H9 (cell line): ENCODE measurements at regions not wholly inside any gene's neighbourhood (a gene's known extent, or its start where the extent isn't known, plus 50 kb on each side); places are given as distances from the start of the nearest gene placed in this dataset.

ENCODE experiments used
- DNase-seq: peaks from one replicate; pipeline ENCODE4 v3.0.0-alpha.2; 2017
- H2AFZ ChIP-seq: one replicate; pipeline ENCODE4 v1.6.1; 2013; ENCODE audit warnings: mild to moderate bottlenecking, low read length, control low read depth, moderate library complexity
- H2AK5ac ChIP-seq: 2 replicates; pipeline ENCODE4 v1.6.1; 2013; ENCODE audit warnings: low read length, control low read depth, mixed read lengths; ENCODE audit not compliant: insufficient read length
- H2BK120ac ChIP-seq: one replicate; pipeline ENCODE4 v1.6.1; 2013; ENCODE audit warnings: low read depth, mild to moderate bottlenecking, low read length, control low read depth, inconsistent platforms; ENCODE audit not compliant: poor library complexity, severe bottlenecking
- H2BK12ac ChIP-seq: 2 replicates; pipeline ENCODE4 v1.6.1; 2013; ENCODE audit warnings: low read length, control low read depth, mixed read lengths, low read depth; ENCODE audit not compliant: insufficient read length
- H2BK15ac ChIP-seq: 2 replicates; pipeline ENCODE4 v1.6.1; 2013; ENCODE audit warnings: low read depth, low read length, control low read depth
- H2BK20ac ChIP-seq: one replicate; pipeline ENCODE4 v1.6.1; 2013; ENCODE audit warnings: low read depth, mild to moderate bottlenecking, low read length, control low read depth, inconsistent platforms; ENCODE audit not compliant: poor library complexity, severe bottlenecking
- H2BK5ac ChIP-seq: 2 replicates; pipeline ENCODE4 v1.6.1; 2013; ENCODE audit warnings: low read length, control low read depth, mixed read lengths; ENCODE audit not compliant: insufficient read length
- H3K14ac ChIP-seq: 2 replicates; pipeline ENCODE4 v1.6.1; 2013; ENCODE audit warnings: low read length, control low read depth; ENCODE audit not compliant: insufficient read depth
- H3K18ac ChIP-seq: 2 replicates; pipeline ENCODE4 v1.6.1; 2013; ENCODE audit warnings: low read depth, mild to moderate bottlenecking, mixed read lengths, low read length, control low read depth; ENCODE audit not compliant: insufficient read length
- H3K23ac ChIP-seq: 2 replicates; pipeline ENCODE4 v1.6.1; 2013; ENCODE audit warnings: low read length, control low read depth, mixed read lengths, low read depth; ENCODE audit not compliant: insufficient read length
- H3K23me2 ChIP-seq: 2 replicates; pipeline ENCODE4 v1.6.1; 2013; ENCODE audit warnings: low read depth, mild to moderate bottlenecking, mixed read lengths, low read length, control low read depth; ENCODE audit not compliant: insufficient read length, poor library complexity, severe bottlenecking
- H3K27ac ChIP-seq: 2 replicates; pipeline ENCODE4 v1.5.1; 2013; ENCODE audit warnings: low read length, control low read depth, mixed read lengths, low read depth; ENCODE audit not compliant: insufficient read length
- H3K27me3 ChIP-seq: 2 replicates; pipeline ENCODE4 v1.6.1; 2013; ENCODE audit warnings: low read length, control low read depth, inconsistent platforms; ENCODE audit not compliant: insufficient read depth
- H3K4ac ChIP-seq: 2 replicates; pipeline ENCODE4 v1.6.1; 2013; ENCODE audit warnings: low read depth, mild to moderate bottlenecking, control low read depth, inconsistent platforms, low read length, moderate library complexity
- H3K4me1 ChIP-seq: 2 replicates; pipeline ENCODE4 v1.6.1; 2013; ENCODE audit warnings: low read length, control low read depth, inconsistent platforms; ENCODE audit not compliant: insufficient read depth
- H3K4me2 ChIP-seq: 2 replicates; pipeline ENCODE4 v1.6.1; 2013; ENCODE audit warnings: low read length, control low read depth, mixed read lengths; ENCODE audit not compliant: insufficient read length, insufficient read depth
- H3K56ac ChIP-seq: 2 replicates; pipeline ENCODE4 v1.6.1; 2013; ENCODE audit warnings: low read depth, mild to moderate bottlenecking, mixed read lengths, low read length, control low read depth; ENCODE audit not compliant: insufficient read length
- H3K79me1 ChIP-seq: 2 replicates; pipeline ENCODE4 v1.6.1; 2013; ENCODE audit warnings: low read depth, mild to moderate bottlenecking, moderate library complexity, low read length, control low read depth, inconsistent platforms; ENCODE audit not compliant: insufficient read depth, poor library complexity, severe bottlenecking
- H3K79me2 ChIP-seq: 2 replicates; pipeline ENCODE4 v1.6.1; 2013; ENCODE audit warnings: low read length, control low read depth, inconsistent platforms; ENCODE audit not compliant: insufficient read depth
- H3K9ac ChIP-seq: 2 replicates; pipeline ENCODE4 v1.6.1; 2013; ENCODE audit warnings: low read length, control low read depth, mixed read lengths; ENCODE audit not compliant: insufficient read length; ENCODE audit errors: extremely low read depth
- H3K9me3 ChIP-seq: one replicate; pipeline ENCODE4 v1.6.1; 2013; ENCODE audit warnings: low read depth, low read length, inconsistent platforms; ENCODE audit not compliant: control insufficient read depth
- H3T11ph ChIP-seq: one replicate; pipeline ENCODE4 v1.6.1; 2013; ENCODE audit warnings: mild to moderate bottlenecking, low read length, control low read depth, inconsistent platforms
- H4K20me1 ChIP-seq: one replicate; pipeline ENCODE4 v1.6.1; 2013; ENCODE audit not compliant: control insufficient read depth, insufficient read length, insufficient read depth
- H4K5ac ChIP-seq: 2 replicates; pipeline ENCODE4 v1.6.1; 2013; ENCODE audit warnings: low read depth, mild to moderate bottlenecking, mixed read lengths, low read length, control low read depth; ENCODE audit not compliant: insufficient read length
- H4K8ac ChIP-seq: replicated peaks from 2 replicates; pipeline ENCODE4 v1.6.1; 2013; ENCODE audit warnings: low read length, control low read depth, mixed read lengths, low read depth; ENCODE audit not compliant: insufficient read length
- H4K91ac ChIP-seq: 2 replicates; pipeline ENCODE4 v1.6.1; 2013; ENCODE audit warnings: low read depth, mild to moderate bottlenecking, moderate library complexity, mixed read lengths, low read length, control low read depth; ENCODE audit not compliant: insufficient read length
- H3K27ac Mint-ChIP-seq, 3 experiments: 2 replicates in 2 of 3; 3 replicates in 1 of 3; pipeline ENCODE4 v1.8.0; 2020 to 2021; ENCODE audit warnings: mixed read lengths in 3 of 3, mild to moderate bottlenecking in 1 of 3, moderate library complexity in 1 of 3
- H3K27me3 Mint-ChIP-seq: 2 replicates; pipeline ENCODE4 v1.8.0; 2021; ENCODE audit warnings: low read depth, mild to moderate bottlenecking, moderate library complexity, mixed read lengths
- H3K36me3 Mint-ChIP-seq, 3 experiments: 2 replicates in 2 of 3; 3 replicates in 1 of 3; pipeline ENCODE4 v1.8.0; 2020 to 2021; ENCODE audit warnings: low read depth in 3 of 3, mixed read lengths in 3 of 3; ENCODE audit not compliant: insufficient read depth in 1 of 3
- H3K4me1 Mint-ChIP-seq, 2 experiments: 2 replicates each; pipeline ENCODE4 v1.8.0; 2020; ENCODE audit warnings: mixed read lengths in 2 of 2
- H3K4me3 Mint-ChIP-seq, 2 experiments: 2 replicates in 1 of 2; 3 replicates in 1 of 2; pipeline ENCODE4 v1.8.0; 2020 to 2021; ENCODE audit warnings: mild to moderate bottlenecking in 2 of 2, mixed read lengths in 2 of 2, moderate library complexity in 1 of 2
- H3K9me3 Mint-ChIP-seq, 2 experiments: 2 replicates in 1 of 2; 3 replicates in 1 of 2; pipeline ENCODE4 v1.8.0; 2020; ENCODE audit warnings: mild to moderate bottlenecking in 2 of 2, mixed read lengths in 2 of 2, moderate library complexity in 1 of 2
- CTCF ChIP-seq: fragments of 200-600 bp; sonication (generic); conservative IDR thresholded peaks from 3 replicates; pipeline ENCODE4 v1.8.0; 2021; ENCODE audit warnings: antibody characterized with exemption, mild to moderate bottlenecking
- WGBS: extraction: QIAGEN DNeasy Blood & Tissue Kit; methylation state at CpG from one replicate; pipeline ENCODE4 v1.1.7; 2013; ENCODE audit warnings: missing lambda C conversion rate, low lambda C conversion rate, mixed read lengths; ENCODE audit not compliant: insufficient read length; ENCODE audit errors: extremely low coverage; 5-methylcytosine and 5-hydroxymethylcytosine counted together

DNA sequence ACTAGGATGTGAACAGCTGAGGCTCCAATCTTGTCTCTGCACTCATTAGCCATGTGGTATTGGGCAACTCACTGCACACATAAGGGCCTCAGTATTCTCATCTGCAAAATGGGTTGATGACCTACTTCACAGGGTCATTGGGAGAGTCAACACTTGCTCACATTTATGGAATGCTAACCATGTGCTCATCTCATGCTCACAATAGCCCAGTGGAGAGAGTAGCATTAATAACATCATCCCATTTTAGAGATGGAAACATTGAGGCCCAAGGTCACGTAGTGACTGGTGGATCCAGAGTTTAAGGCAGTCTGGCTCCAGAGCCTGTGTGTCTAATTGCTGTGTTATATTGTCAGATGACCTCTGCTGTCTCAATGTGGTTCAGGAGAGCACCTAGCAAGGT lies 270.2 kb upstream of the SRRM4 start:
- H3K27me3 ChIP-seq = no peaks in the 10 kb centered on the region
- H3K4me2 ChIP-seq = no peak overlapping the region
- no CpG with 5 or more reads among the region's 1 CpG for WGBS
- no peak overlapping the region for H3K14ac ChIP-seq
- no peak overlapping the region for H3K27ac ChIP-seq
- H2AFZ ChIP-seq = no peak overlapping the region
- no peaks in the 10 kb centered on the region for H3K79me2 ChIP-seq
- H2BK5ac ChIP-seq = no peak overlapping the region
- H3K4ac ChIP-seq = no peak overlapping the region
- H3K56ac ChIP-seq = no peak overlapping the region
- peaks cover 4% of the 10 kb centered on the region; the same call in 1 of the 2 replicates for H3K27me3 Mint-ChIP-seq
- H3K9ac ChIP-seq = no peak overlapping the region
- no peak overlapping the region for H3T11ph ChIP-seq
- no peak overlapping the region for H2BK120ac ChIP-seq
- no peak overlapping the region for H3K4me3 Mint-ChIP-seq
- H4K20me1 ChIP-seq = peaks cover 2% of the 10 kb centered on the region
- peaks cover 12 to 13% of the 10 kb centered on the region in 2 experiments for H3K9me3 Mint-ChIP-seq
- no peak overlapping the region for H2BK12ac ChIP-seq
- H3K23me2 ChIP-seq = no peaks in the 10 kb centered on the region
- no peak overlapping the region for H4K8ac ChIP-seq
- TF ChIP-seq CTCF = no peak
- no peak overlapping the region for H3K23ac ChIP-seq
- no peak for DNase-seq
- no peak overlapping the region for H3K18ac ChIP-seq
- no peak overlapping the region for H2BK20ac ChIP-seq
- H2BK15ac ChIP-seq = no peak overlapping the region
- H3K36me3 Mint-ChIP-seq = peaks cover 0 to 14% (median 2%) of the 10 kb centered on the region in 3 experiments; a peak in 3 of 7 replicates
- no peak overlapping the region for H4K5ac ChIP-seq
- H3K79me1 ChIP-seq = no peaks in the 10 kb centered on the region
- H3K4me1 Mint-ChIP-seq = peaks cover 2 to 8% of the 10 kb centered on the region in 2 experiments
- no peaks in the 10 kb centered on the region for H3K9me3 ChIP-seq
- no peak overlapping the region for H2AK5ac ChIP-seq
- no peaks in the 10 kb centered on the region; the same call in 1 of the 2 replicates for H3K4me1 ChIP-seq
- H3K27ac Mint-ChIP-seq = no peak overlapping the region; a peak in 1 of 7 replicates
- H4K91ac ChIP-seq = no peak overlapping the region
